ENCODE measurements at regions not wholly inside any gene's neighbourhood (a gene's known extent, or its start where the extent isn't known, plus 50 kb on each side); places are given as distances from the start of the nearest gene placed in this dataset.
"Not testable (repeated sequence)": the region's sequence is repeated elsewhere in the genome, so short reads cannot be mapped to it uniquely, and the experiment has no call there.

DNA sequence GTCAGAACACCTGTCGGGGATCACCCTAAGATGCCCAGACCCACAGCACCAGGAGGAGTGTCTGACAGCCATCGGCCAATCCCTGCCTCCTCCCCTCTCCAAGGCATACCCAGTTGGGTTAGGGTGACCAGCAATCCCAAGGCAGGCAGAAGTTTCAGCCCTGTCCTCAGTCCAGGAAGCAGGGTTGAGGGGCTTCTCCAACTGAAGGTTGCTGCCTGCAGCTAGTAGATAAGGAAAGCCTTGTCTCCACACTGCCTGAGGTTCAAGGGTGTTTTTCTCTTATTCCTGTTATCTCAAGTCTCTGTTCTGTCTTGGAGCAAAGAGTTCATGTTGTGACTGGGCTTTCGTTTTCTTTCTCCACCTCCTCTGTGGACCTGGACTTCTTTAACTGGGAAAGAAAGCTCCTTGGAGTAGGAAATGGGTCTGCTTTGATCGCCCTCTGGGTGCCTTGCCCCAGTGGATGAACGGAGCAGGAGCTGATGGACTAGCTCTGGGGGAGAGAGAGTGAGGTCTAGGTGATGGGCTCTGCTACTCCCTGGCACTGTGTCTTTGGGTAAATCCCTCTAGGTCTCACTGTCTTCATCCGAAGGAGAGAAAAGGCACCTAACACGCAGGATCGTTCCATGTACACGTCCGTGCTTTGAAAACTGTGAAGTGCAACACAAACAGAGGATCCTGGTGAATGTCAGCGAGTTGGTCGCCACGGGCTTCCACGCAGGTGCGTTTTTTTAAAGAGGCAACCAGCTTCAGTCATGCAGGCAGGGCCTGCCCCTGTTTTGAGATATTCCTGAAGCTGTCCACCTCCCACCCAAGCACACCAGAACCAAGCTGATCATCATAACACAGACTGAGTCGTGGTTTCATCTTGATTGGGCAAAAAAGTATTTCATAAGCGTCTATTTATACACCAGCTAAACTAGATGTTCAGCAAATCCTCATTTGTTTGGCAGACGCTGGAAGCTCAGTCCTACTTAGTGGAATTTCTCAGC, 52.5 kb upstream of the FOXN3 start:
- intact Hi-C loops (cut with DNase I; ENCODE audit: low total_unique reads) = no loop called here
- TF ChIP-seq POLR2A (IDR thresholded peaks at IDR 0.05) = no peak
- TF ChIP-seq, protein P1, sequence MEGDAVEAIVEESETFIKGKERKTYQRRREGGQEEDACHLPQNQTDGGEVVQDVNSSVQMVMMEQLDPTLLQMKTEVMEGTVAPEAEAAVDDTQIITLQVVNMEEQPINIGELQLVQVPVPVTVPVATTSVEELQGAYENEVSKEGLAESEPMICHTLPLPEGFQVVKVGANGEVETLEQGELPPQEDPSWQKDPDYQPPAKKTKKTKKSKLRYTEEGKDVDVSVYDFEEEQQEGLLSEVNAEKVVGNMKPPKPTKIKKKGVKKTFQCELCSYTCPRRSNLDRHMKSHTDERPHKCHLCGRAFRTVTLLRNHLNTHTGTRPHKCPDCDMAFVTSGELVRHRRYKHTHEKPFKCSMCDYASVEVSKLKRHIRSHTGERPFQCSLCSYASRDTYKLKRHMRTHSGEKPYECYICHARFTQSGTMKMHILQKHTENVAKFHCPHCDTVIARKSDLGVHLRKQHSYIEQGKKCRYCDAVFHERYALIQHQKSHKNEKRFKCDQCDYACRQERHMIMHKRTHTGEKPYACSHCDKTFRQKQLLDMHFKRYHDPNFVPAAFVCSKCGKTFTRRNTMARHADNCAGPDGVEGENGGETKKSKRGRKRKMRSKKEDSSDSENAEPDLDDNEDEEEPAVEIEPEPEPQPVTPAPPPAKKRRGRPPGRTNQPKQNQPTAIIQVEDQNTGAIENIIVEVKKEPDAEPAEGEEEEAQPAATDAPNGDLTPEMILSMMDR (IDR thresholded peaks at IDR 0.05) = no peak
- WGBS, 2 donors = 63 to 70% methylated on average over 17 to 18 of the region's 18 CpGs
- H3K4me3 ChIP-seq (ENCODE audit: low read depth, poor library complexity, severe bottlenecking) = no peak overlapping the region
- no peak for DNase-seq (ENCODE audit: low spot score in 2 of 2)

- WGBS, 2 donors = 93 to 95% methylated on average over 6 of the region's 6 CpGs
- DNase-seq (ENCODE audit: low spot score in 2 of 2) = no peak
- H3K4me3 ChIP-seq (ENCODE audit: low read depth, poor library complexity, severe bottlenecking) = no peak overlapping the region
- TF ChIP-seq, protein P1 (IDR thresholded peaks at IDR 0.05) = no peak
- no peak for TF ChIP-seq POLR2A (IDR thresholded peaks at IDR 0.05)
- intact Hi-C loops (cut with DNase I; ENCODE audit: low total_unique reads) = no loop called here
Observed at GRCh38 chr14:89468566-89468965, 51.5 kb upstream of the FOXN3 start.

GRCh38 chr14:89468030-89468429, 51.0 kb upstream of the FOXN3 start:
- H3K4me3 ChIP-seq (ENCODE audit: low read depth, poor library complexity, severe bottlenecking); intact Hi-C loops (cut with DNase I; ENCODE audit: low total_unique reads); DNase-seq (ENCODE audit: low spot score in 2 of 2): not testable (repeated sequence)
- WGBS, 2 donors = 66 to 74% methylated on average over 6 of the region's 6 CpGs

GRCh38 chr14:89466944-89467343, 49.9 kb upstream of the FOXN3 start:
- intact Hi-C loops (cut with DNase I; ENCODE audit: low total_unique reads) = no loop called here
- H3K4me3 ChIP-seq (ENCODE audit: low read depth, poor library complexity, severe bottlenecking) = no peak overlapping the region
- WGBS, 2 donors = 24 to 41% methylated on average over 14 of the region's 14 CpGs
- TF ChIP-seq POLR2A (IDR thresholded peaks at IDR 0.05) = no peak
- TF ChIP-seq, protein P1 (IDR thresholded peaks at IDR 0.05) = no peak
- peak; percentile 68 to 89 for DNase-seq (ENCODE audit: low spot score in 2 of 2)
